Osteoblast (primary cell): ENCODE measurements at regions not wholly inside any gene's neighbourhood (a gene's known extent, or its start where the extent isn't known, plus 50 kb on each side); places are given as distances from the start of the nearest gene placed in this dataset.

Source experiments
- DNase-seq: peaks from one replicate; pipeline ENCODE4 v3.0.0; 2011; ENCODE audit warnings: low spot score, mixed read lengths; ENCODE audit not compliant: insufficient read length; ENCODE audit errors: missing footprints
- H2AFZ ChIP-seq: 2 replicates; pipeline ENCODE4 v1.6.0; 2011; ENCODE audit warnings: mild to moderate bottlenecking, low read length
- H3K27ac ChIP-seq: 2 replicates; pipeline ENCODE4 v1.5.1; 2011; ENCODE audit warnings: mild to moderate bottlenecking, low read depth, low read length, moderate library complexity
- H3K27me3 ChIP-seq: 2 replicates; pipeline ENCODE4 v1.6.0; 2012; ENCODE audit warnings: mild to moderate bottlenecking, control low read depth, inconsistent platforms, low read length, moderate library complexity; ENCODE audit not compliant: insufficient read depth
- H3K36me3 ChIP-seq: 2 replicates; pipeline ENCODE4 v1.5.1; 2011; ENCODE audit warnings: mild to moderate bottlenecking, low read length, control low read depth, moderate library complexity; ENCODE audit not compliant: insufficient read depth
- H3K4me1 ChIP-seq: 2 replicates; pipeline ENCODE4 v1.5.1; 2011; ENCODE audit warnings: mild to moderate bottlenecking, low read length, control low read depth, moderate library complexity; ENCODE audit not compliant: insufficient read depth
- H3K4me2 ChIP-seq: 2 replicates; pipeline ENCODE4 v1.6.0; 2011; ENCODE audit warnings: mild to moderate bottlenecking, low read length; ENCODE audit not compliant: insufficient read depth
- H3K4me3 ChIP-seq: fragments of 200-600 bp; sonication (generic); 3 replicates; pipeline ENCODE4 v1.5.1; 2012; ENCODE audit warnings: mild to moderate bottlenecking, low read length, inconsistent platforms; ENCODE audit not compliant: insufficient read depth
- H3K79me2 ChIP-seq: 2 replicates; pipeline ENCODE4 v1.6.0; 2012; ENCODE audit warnings: mild to moderate bottlenecking, low read length, control low read depth, inconsistent platforms; ENCODE audit not compliant: insufficient read depth
- H3K9me3 ChIP-seq: 2 replicates; pipeline ENCODE4 v1.5.1; 2011; ENCODE audit warnings: low read depth, low read length, control low read depth
- H4K20me1 ChIP-seq: 2 replicates; pipeline ENCODE4 v1.6.0; 2012; ENCODE audit warnings: mild to moderate bottlenecking, low read length, control low read depth; ENCODE audit not compliant: insufficient read depth
- CTCF ChIP-seq: IDR thresholded peaks from 2 replicates; pipeline ENCODE4 v1.5.1; 2011; ENCODE audit warnings: mild to moderate bottlenecking, low read depth, low read length, moderate library complexity; ENCODE audit errors: extremely low read depth

GRCh38 chr19:56927294-56927693, 86.8 kb upstream of the PEG3 start:
- no peaks in the 10 kb centered on the region for H4K20me1 ChIP-seq
- no peak for TF ChIP-seq CTCF
- DNase-seq: peak; percentile 35

DNA sequence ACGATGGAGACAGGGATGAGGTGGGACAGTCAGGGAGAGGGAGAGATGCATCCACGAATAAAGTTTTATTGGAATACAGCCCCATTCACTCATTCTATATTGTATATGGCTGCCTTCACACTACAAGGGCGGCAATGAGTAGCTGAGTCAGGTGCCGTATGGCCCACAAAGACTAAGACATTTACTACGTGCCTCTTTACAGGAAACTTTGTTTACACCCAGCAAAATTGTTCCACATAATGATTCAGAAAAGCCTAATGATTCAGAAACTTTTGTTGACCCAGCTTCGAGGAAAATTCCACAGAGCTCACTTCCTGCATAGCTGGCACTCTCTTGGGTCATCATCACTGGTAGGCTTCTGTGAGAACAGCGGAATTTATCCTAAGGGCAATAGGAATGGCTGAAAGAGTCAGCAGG, 87.3 kb upstream of the PEG3 start:
- Histone ChIP-seq H3K27ac (no peak overlapping the region), H3K27me3 (no peaks in the 10 kb centered on the region), H3K9me3 (no peaks in the 10 kb centered on the region), H3K4me1 (no peaks in the 10 kb centered on the region), H3K4me2 (no peak overlapping the region), H3K36me3 (no peaks in the 10 kb centered on the region), H3K79me2 (no peaks in the 10 kb centered on the region), H2AFZ (no peak overlapping the region), H3K4me3 (no peak overlapping the region), H4K20me1 (no peaks in the 10 kb centered on the region)
- no peak for DNase-seq
- no peak for TF ChIP-seq CTCF

More at GRCh38 chr19:56927294-56927693, 86.8 kb upstream of the PEG3 start:
- H2AFZ ChIP-seq: no peak overlapping the region
- no peaks in the 10 kb centered on the region for H3K4me1 ChIP-seq
- no peaks in the 10 kb centered on the region for H3K36me3 ChIP-seq
- H3K4me3 ChIP-seq: no peak overlapping the region
- no peaks in the 10 kb centered on the region for H3K27me3 ChIP-seq
- no peak overlapping the region for H3K4me2 ChIP-seq
- no peaks in the 10 kb centered on the region for H3K79me2 ChIP-seq
- no peaks in the 10 kb centered on the region for H3K9me3 ChIP-seq
- H3K27ac ChIP-seq: no peak overlapping the region

GRCh38 chr19:56930647-56931535, 90.4 kb upstream of the PEG3 start:
- no peaks in the 10 kb centered on the region for H4K20me1 ChIP-seq
- no peaks in the 10 kb centered on the region for H3K27me3 ChIP-seq
- no peaks in the 10 kb centered on the region for H3K36me3 ChIP-seq
- H3K4me2 ChIP-seq: no peak overlapping the region
- H3K79me2 ChIP-seq: no peaks in the 10 kb centered on the region
- no peak overlapping the region for H2AFZ ChIP-seq
- H3K27ac ChIP-seq: no peak overlapping the region
- no peak overlapping the region for H3K4me3 ChIP-seq
- H3K4me1 ChIP-seq: no peaks in the 10 kb centered on the region
- no peak for TF ChIP-seq CTCF
- H3K9me3 ChIP-seq: no peaks in the 10 kb centered on the region
- no peak for DNase-seq

DNA sequence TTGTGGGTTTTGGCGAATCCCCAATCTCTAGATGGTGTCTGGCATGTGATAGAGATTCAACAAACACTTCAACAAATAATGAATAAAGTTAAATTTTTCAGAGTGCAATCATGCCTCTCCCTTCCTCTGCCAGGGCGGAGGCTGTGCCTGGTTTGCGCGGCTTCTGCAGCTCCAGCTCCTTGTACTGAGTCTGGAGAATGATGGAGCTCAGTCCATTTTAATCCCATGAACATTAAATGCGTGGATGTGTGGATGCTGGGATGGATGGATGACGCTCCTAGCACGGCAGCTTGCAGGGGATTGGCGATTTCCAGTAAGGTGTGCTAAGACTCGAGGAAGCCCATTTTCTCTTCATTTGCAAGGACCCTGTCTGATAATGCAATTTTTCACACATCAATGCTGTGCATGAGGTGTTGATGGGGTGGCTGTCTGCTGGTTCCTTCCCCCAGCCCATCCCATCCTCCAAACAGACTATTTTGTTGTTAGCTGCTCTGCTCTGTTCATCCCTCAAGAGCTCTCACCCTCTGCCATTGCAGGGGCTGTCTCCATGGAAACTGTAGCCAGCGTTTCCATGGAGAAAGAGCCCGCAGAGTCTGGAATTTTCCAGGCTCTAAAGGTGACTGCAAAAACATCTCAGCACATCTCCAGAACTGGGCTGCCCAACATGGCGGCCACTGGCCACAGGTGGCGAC, 92.6 kb upstream of the PEG3 start:
- no peak for TF ChIP-seq CTCF
- H3K4me2 ChIP-seq: no peak overlapping the region
- no peaks in the 10 kb centered on the region for H3K36me3 ChIP-seq
- H3K27me3 ChIP-seq: no peaks in the 10 kb centered on the region
- no peaks in the 10 kb centered on the region for H3K4me1 ChIP-seq
- H3K9me3 ChIP-seq: no peaks in the 10 kb centered on the region
- no peak for DNase-seq
- no peaks in the 10 kb centered on the region for H4K20me1 ChIP-seq
- no peak overlapping the region for H3K4me3 ChIP-seq
- no peak overlapping the region for H2AFZ ChIP-seq
- no peak overlapping the region for H3K27ac ChIP-seq
- no peaks in the 10 kb centered on the region for H3K79me2 ChIP-seq
